Fibroblast of the conjunctiva (primary cell): ENCODE measurements at regions not wholly inside any gene's neighbourhood (a gene's known extent, or its start where the extent isn't known, plus 50 kb on each side); places are given as distances from the start of the nearest gene placed in this dataset.
"Not testable (repeated sequence)": the region's sequence is repeated elsewhere in the genome, so short reads cannot be mapped to it uniquely, and the experiment has no call there.

ENCODE experiments used
- DNase-seq: peaks from one replicate; pipeline ENCODE4 v3.0.0-alpha.2; 2010; ENCODE audit warnings: low read depth

DNA sequence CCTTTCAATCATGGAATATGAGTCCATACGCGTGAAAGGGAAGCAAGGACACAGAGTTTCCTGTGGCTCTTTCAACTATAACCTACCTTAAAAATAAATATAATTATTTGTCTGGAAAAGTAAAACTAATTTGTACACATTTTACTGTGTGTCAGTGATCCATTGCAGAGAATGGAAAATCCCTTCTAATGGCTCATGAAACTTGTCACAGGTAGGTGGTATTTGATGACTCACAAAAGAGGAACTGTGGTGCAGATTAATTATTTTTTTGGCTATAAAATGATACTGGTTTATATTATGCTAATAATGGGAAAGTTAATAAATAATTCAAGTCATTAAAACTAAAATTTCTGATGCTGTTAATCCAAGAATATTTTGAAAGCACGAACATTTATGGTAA is 792.2 kb downstream of the METTL15 start:
- no peak for DNase-seq

DNA sequence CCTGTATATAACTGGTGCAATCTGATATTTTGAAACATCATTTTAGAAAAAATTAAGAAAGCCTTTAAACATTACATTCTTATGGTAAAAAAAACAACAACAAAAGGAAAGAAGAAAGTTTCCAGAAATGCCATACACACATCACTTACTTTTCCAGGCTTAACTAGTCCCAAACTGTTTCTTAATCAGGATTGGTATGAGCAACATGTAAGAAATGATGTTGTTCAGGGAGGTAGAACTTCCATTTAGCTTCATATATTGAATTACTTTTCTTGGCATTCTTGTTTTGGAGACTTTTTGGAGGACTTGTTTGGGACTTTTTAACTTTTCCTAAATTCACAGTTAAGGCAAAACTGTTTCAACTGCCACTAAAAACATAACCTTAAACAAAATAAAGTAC is 791.5 kb downstream of the METTL15 start:
- DNase-seq: no peak

DNA sequence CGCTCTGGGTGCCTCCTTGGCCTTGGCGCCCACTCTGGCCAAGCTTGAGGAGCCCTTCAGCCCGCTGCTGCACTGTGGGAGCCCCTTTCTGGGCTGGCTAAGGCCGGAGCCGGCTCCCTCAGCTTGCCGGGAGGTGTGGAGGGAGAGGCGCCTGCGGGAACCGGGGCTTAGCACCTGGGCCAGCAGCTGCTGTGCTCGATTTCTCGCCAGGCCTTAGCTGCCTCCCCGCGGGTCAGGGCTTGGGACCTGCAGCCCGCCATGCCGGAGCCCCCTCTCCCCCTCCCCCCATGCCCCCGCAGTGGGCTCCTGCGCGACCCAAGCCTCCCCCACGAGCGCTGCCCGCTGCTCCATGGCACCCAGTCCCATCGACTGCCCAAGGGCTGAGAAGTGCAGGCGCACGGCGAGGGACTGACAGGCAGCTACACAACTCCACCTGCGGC is 782.4 kb downstream of the METTL15 start:
- not testable (repeated sequence) for DNase-seq

DNA sequence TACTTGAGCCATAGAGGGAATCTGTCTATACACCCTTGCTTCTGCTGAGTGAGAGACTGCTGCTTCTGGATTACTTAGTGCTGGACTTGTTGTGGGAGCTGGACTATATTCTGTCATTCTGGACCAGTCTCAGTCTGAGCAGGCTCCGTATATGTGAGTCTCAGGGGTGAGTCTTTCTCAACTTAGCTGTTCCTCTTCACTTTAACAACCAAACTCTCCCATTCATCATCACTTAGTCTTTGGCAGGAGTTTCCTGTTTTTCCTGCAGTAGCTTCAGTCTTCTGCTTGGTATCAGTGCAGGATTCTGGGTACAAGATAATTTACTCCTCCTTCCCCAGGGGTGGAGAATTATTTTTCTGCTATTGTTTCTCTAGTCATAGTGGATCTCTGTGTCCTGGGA is 779.5 kb downstream of the METTL15 start:
- no peak for DNase-seq

DNA sequence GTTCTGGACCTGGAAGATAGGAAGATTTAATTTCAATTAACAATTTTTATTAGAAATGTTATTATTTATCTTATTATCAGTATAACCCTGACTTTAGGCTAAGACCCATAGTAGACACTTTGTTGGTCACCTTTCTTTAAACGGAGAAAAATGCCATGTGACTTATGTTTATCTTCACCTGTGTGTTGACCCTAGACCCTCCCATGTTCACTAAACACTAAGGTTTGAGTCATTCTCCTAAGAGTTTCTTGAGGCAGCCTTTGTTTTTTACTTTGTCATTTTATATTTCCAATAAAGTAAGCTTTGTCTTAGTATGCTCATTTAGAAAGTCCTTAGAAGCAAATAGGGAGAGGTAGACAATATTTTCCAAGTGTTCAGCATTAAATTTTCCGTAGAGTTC is 771.7 kb downstream of the METTL15 start:
- no peak for DNase-seq

DNA sequence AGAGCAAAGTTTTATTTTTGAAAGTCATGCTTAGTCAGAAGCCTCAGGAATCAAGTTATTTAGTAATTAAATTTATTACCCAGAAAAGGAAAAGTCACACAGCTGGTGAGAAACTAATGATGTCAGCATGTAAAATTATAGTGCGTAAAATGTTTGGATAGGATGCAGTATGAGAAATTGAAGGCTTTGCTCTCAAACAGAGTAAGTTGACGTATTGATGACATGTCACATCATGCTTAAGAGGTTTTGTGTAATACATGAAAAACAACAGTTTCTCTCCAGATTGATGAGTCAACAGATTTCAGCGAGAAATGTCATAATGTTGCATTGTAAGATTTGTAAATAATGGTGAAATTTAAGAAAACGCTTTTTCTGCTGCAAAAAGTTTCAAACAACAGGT is 769.8 kb downstream of the METTL15 start:
- no peak for DNase-seq

DNA sequence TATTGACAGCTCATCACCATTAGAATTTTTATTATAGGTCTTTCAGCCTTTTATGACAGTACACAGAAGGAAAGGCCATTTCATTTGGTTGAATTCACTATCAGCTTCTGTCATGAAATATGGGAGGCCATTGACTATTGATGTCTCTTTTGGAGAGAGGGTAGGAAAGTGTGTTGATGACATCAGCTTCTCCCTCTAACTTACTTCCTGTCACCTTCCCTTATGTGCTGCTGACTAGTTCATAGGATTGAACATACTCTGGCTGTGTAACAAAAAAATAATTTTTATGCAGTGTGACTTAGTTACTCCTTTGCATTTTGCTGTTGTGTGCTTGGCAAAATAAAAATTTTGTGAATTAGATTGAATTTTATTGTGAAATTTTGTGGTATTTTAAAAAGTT is 769.2 kb downstream of the METTL15 start:
- no peak for DNase-seq

DNA sequence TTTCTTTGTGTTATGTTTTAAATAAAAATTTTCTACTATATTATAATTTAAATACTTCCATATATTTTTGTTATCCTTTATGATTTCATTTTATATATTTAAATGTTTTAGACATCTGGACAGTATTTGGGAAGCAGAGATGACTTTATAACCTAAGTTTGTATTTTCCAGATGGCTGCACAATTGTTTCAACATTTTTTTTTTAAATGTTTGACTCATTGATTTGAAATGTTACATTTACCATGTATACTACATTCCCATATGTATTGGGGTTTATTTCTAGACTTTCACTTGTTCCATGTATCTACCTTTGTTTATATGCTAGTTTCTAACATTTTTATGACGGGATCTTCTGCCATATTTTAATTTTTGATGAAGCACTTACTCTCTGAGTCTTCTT is 766.5 kb downstream of the METTL15 start:
- DNase-seq: no peak

DNA sequence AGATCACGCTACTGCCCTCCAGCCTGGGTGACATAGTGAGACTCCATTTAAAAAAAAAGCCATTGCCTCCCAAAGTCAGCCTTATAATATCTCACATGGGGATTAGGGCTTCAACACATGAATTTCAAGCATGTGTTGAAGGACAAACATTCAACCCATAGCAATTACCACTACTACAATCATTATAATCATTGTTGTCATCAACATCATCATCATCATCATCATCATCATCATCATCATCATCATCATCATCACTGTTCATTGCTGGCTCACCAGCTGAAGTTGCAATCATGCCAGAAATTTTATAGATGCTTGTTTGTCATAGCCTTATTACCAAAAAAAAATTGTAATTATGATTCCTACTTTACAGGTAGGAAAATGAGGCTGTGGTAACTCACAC is 762.9 kb downstream of the METTL15 start:
- no peak for DNase-seq

DNA sequence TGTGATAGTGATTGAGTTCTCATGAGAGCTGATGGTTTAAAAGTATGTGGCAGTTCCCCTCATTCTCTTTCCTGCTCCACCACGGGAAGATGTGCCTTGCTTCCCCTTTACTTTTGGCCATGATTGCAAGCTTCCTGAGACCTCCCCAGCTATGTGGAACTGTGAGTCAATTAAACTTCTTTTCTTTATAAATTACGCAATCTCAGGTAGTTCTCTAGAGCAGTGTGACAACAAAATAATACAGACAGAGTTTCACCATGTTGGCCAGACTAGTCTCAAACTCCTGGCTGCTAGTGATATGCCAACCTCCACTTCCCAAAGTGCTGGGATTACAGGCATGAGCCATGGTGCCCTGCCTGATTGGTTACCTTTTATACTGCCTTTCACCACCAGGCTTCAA is 755.2 kb downstream of the METTL15 start:
- DNase-seq: no peak

DNA sequence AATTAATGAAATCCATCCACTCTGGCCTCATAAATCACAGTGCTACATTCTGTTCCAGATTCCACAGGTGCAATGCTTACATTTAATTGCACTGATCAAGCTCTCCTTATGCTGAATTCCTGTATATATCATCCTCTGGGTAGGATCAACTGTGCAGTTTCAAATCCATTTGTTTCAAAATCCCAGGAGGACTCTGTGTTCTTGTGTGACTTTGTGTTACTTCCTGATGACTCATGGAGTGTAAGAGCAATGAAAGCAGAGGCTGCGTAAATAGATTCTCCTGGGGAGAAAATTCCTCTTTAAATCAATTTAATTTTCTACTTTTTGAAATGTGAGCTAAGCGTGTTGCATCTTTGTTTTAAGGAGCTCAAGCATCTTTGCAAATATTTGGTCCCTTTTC is 752.7 kb downstream of the METTL15 start:
- DNase-seq: peak; percentile 53

DNA sequence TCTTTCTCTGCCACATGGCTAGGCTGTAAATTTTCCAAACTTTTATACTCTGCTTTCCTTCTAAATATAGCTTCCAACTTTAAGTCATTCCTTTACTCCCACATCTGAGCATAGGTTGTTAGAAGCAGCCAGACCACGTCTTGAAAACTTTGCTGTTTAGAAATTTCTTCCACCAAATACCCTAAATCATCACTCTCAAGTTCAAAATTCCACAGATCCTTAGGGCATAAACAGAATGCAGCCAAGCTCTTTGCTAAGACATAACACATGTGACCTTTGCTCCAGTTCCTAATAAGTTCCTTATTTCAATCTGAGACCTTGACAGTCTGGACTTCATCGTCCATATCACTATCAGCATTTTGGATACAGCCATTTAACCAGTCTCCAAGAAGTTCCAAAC is 749.9 kb downstream of the METTL15 start:
- DNase-seq: peak; percentile 47

DNA sequence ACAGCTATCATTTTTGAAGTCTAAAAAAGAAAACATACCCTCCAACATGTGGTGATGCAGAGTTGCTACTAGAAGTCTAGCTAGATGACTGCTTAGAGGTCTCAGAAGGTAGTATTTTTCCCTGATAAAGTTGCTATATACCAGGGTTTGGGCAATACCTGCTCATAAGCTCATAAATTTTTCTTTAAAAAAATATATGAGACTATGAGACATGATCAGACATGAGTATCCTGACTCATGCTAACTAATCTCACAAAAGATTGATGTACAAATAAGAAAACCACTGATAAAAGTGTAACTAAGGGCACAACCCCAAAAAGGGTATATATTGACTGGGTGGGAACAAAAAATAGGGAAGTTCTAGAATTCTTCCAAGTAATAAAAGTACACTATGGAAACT is 740.9 kb downstream of the METTL15 start:
- DNase-seq: no peak

DNA sequence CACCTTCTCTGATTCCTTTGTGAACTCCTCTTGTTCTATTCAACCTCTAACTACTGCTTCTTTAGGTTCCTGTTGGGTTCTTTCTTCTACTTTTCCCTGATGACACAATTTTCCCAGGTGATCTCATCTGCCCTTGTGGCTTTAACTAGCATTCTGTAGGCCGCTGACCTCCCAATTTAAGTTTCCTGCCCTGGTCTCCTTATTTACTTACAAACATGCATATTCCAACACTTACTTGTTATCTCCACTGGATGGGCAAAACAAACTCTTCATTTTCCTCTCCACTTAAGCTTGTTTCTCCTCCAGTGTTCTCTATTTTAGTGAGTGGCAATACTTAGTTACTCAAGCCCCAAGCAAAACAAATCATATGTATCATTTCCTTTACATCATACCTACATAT is 734.5 kb downstream of the METTL15 start:
- no peak for DNase-seq

DNA sequence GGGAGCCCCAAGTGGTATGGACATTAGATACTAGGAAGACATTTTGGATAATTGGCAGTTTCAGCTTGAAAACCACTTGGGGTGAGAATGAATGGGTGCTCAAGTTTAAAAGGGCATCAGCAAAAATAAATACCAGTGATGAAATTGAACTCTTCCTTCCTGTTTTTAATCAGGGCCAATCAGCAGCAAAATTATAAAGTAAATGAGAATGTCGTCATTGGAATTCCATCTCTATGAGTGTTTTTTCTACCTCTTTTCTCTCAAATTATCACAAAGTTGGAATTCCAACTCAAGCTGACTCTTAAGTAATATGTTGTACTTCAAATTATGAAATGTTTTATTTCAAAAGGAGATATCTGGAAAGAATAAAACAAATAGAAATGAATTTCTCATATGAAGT is 730.6 kb downstream of the METTL15 start:
- DNase-seq: no peak

DNA sequence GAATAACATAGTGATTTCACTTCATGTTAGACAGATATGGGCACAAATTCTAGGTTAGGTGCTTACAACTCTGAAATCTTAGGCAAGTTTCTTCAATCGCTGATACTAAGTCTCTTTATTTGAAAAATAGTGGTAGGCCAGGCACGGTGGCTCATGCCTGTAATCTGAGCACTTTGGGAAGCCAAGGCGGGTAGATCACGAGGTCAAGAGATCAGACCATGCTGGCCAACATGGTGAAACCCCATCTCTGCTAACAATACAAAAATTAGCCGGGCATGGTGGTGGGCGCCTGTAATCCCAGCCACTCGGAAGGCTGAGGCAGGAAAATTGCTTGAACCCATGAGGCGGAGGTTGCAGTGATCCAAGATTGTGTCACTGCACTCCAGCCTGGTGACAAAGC is 729.4 kb downstream of the METTL15 start:
- DNase-seq: no peak

DNA sequence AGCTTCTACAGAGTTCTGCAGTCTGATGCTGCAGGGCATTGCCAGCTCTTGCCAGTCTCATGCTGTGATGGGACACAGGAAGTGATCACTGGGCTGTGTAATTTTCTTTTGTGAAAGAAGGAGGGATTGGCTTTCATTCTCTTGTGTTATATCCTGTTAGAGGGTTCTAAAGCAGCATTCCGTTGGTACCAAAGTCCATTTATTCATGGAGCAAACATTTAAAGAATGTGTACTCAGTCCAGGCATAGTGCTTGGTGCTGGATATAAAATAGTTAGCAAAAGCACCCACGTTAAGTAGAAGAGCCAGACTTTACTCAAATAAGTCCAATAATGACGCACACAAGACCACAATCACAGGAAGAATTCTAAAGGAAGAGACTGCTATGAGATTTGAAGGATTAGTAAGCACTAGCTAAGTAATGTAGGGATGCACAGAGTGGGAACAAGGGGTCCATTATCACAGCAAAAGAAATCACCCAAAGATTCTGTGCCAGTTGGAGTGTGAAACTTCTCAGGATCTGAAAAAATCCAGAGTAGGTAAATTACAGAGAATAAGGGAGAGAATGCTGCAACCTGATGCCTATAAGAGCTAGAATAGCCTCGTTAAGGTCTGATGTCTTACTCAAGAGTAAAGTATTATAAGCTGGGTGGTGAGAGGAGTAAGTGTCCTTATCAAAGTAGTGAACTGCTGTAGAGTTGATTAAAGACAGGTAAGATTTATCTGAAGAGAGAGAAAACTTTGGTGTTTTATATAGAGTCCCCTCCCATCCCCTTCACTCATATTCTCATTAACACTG is 728.3 kb downstream of the METTL15 start:
- peak; percentile 60 for DNase-seq

DNA sequence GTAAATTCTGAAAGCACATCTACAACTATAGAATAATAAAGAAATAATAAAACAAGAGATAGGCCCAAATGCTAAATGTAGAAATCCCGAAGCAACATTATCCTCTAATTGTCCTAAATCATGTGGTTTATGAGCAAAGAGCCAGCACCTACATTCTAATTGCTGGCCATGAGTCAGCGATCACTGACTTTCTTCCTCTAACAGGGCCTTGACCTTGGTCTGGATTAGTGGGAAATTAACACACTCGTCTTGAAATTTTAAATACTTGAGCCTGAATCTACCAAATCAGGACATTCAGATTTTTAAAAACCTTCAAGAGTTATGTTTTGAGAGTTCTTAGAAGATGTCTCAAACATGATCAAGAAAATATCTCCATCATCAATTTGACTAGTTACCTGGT is 727.6 kb downstream of the METTL15 start:
- DNase-seq: no peak

DNA sequence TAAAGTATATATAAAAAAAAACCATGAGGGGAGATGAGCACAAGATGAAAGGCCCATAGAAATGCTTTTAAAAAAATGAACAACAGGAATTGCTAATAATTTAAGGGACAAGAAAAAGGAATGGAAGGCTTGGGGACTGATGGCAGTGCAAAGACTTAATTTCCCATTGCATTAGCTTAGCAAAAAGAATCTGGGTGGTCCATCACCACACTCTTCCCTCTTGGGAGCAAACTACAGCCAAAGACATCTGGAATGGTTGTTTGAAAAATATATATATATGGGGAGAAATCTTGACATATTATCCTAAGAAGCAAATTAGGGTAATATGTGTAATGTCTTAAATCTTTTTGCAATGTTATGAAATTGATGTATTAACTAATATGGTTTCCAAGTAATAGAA is 727.1 kb downstream of the METTL15 start:
- no peak for DNase-seq

DNA sequence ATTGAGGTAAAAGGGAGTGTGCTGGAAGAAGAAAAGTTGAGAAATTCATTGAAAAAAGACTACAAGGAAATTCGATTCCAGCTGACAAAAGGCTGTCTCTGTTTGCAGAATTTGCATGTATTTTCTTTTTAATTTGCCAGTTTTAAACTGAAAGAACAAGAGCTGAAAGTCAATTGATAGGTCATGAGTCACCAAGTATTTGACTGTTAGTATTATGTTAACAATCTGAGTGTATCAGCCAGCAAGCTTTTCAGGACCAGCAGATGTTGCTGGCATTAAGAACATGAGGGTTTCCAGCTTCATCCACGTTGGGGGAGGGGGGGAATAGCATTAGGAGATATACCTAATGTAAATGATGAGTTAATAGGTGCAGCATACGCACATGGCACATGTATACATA is 726.7 kb downstream of the METTL15 start:
- DNase-seq: peak; percentile 65

DNA sequence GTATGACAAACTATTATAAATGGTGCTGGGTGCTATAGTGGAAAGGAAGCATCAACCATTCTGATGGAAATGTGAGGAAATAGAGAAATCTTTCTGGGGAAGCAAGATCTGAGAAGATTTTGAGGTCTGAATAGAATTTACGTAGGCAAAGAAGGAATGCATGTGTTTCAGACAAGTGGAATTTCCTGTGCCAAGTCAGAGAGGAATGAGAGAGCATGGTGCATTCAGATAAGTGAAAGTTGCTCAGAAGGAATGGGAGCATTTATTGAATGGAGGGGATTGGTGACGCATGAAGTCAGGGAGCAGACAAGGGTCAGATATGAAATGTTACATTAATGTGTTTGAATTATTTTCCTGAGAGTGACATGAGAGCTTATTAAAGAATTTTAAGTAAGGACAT is 725.5 kb downstream of the METTL15 start:
- DNase-seq: peak; percentile 42

DNA sequence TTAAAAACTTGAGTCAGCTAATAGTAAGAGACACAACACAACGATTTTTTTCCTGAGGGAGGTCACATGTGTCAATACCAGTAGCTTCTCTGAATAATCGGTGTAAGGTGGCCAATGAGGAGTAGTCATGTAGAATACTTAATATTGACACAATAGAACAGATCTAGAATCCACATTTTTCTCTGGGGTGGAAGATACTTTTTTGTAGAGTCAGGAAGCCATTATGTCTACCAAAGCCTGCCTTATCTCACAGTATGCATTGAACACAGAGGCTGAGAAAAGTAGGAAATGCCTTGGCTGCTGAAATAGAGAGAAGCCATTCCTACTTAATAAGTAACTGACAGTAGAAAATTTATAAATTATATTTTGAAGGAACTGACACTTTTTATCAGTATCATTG is 725.0 kb downstream of the METTL15 start:
- DNase-seq: no peak

DNA sequence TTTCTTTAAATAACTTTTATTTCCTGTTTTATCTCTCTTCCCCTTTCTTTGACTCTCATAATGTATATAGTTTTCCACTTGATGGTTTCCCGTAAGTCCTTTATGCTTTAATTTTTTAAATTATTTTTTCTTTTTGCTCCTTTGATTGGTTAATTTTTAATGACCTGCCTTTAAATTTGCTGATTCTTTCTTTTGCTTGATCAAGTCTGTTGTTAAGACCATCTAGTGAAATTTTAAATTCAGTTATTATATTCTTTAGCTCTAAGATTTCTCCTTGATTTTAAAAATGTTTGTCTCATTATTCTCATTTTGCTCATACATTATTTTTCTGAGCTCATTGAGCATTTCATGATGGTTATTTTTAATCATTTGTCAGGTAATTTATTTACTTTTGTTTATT is 718.6 kb downstream of the METTL15 start:
- DNase-seq: no peak

DNA sequence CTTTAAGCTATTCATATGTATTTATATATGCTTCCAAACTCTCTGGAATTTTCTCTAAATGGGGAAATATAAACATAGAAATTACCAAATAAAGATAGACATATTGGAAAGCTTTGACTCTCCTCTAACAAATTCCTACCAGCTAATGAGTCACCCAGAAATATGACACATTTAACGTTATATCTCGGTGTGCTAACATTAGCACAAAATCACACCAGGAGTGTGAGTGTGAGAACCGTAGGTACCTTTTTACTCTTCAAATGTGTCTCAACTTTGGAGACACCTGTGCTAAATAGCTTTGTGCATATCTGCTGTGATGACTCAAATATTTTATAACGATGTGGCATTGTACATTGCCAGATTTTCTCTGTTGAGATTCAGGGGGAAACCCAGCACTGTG is 714.4 kb downstream of the METTL15 start:
- DNase-seq: no peak
